HG02610 (cell line): ENCODE measurements at regions not wholly inside any gene's neighbourhood (a gene's known extent, or its start where the extent isn't known, plus 50 kb on each side); places are given as distances from the start of the nearest gene placed in this dataset.
"Not testable (repeated sequence)": the region's sequence is repeated elsewhere in the genome, so short reads cannot be mapped to it uniquely, and the experiment has no call there.

ENCODE experiments used
- ATAC-seq: cut with Tn5 transposase; IDR thresholded peaks from one replicate; pipeline ENCODE4 v1.9.1; 2021; ENCODE audit warnings: mild to moderate bottlenecking, moderate library complexity; ENCODE audit not compliant: unreplicated experiment

GRCh38 chrY:21033363-21033762, 277.5 kb downstream of the RPS4Y2 start:
- no peak for ATAC-seq

- no peak for ATAC-seq
Observed at GRCh38 chrY:21034151-21035061, 278.5 kb downstream of the RPS4Y2 start.

- not testable (repeated sequence) for ATAC-seq
Observed at GRCh38 chrY:21037398-21037797, 281.5 kb downstream of the RPS4Y2 start.

DNA sequence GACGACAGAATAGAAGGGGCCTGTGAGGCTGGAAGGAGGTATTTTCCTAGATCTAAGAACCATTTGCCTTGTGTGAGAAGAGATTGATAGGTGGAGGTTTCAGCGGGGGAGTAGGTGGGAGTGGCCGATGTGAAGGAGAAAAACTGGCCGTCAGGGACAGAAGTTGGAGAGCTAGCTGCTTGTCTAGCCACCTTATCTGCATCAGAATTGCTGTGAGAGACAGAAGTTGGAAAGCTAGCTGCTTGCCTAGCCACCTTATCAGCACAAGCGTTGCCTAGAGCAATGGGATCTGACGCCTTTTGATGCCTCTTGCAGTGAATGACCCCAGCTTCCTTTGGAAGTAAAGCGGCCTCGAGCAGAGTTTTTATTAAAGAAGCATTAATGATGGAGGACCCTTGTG, 283.9 kb downstream of the RPS4Y2 start:
- ATAC-seq = no peak

DNA sequence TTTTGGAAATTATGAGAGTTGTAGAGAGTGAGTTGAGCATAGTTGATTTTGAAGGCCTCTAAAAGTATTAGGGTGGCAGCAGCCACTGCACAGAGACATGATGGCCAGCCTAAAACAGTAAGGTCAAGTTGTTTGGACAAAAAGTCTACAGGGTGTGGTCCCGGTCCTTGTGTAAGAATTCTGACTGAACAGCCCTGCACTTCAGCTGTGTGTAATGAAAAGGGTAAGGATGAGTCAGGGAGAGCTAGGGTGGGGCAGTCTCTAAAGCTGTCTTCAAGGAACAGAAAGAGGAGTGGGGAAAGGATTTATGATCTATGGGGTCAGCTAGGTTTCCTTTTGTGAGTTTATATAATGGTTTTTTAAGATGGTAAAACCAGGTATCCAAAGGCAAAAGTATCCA, 284.8 kb downstream of the RPS4Y2 start:
- ATAC-seq = not testable (repeated sequence)

GRCh38 chrY:21073079-21073478, 317.2 kb downstream of the RPS4Y2 start:
- no peak for ATAC-seq

GRCh38 chrY:21073641-21074260, 317.8 kb downstream of the RPS4Y2 start:
- no peak for ATAC-seq

DNA sequence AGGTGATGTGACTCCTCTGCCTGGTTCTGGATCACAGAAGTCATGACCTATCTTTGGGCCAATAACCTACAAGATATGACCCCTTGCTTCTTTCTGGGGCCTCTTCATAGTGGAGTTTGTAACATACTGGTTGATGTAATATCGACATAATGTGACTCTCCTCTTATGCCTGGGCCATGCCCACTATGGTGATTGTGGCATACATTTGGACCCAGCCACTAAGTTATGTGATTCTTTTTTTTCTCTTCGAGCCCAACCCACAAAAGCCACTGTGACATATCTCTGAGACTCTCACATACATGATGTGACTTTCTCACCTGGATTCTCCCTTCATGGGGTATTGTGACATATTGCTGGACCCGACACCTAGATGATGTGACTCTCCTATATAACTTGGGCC, 319.8 kb downstream of the RPS4Y2 start:
- no peak for ATAC-seq

GRCh38 chrY:21079670-21080069, 323.8 kb downstream of the RPS4Y2 start:
- no peak for ATAC-seq

GRCh38 chrY:21081640-21082611, 326.0 kb downstream of the RPS4Y2 start:
- no peak for ATAC-seq

DNA sequence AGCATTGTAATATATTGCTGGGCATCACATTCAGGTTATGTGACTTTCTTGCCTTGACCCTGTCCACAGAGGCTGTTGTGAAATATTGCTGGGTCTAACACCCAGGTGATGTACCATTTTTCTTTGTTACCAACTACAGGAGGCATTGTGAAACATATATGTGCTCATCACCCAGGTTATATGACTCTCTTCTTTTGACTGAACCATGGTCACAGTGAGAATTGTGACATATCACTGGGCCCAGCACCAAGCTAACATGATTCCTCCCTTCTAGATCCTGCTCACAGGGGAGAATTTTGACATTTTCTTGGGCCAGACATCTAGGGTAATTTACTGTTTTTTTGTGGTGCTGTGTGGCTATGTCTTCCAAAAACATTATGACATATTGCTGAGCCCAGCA, 326.7 kb downstream of the RPS4Y2 start:
- no peak for ATAC-seq

- no peak for ATAC-seq
Observed at GRCh38 chrY:21091909-21092308, 336.0 kb downstream of the RPS4Y2 start.

GRCh38 chrY:21102507-21102906, 346.6 kb downstream of the RPS4Y2 start:
- no peak for ATAC-seq

DNA sequence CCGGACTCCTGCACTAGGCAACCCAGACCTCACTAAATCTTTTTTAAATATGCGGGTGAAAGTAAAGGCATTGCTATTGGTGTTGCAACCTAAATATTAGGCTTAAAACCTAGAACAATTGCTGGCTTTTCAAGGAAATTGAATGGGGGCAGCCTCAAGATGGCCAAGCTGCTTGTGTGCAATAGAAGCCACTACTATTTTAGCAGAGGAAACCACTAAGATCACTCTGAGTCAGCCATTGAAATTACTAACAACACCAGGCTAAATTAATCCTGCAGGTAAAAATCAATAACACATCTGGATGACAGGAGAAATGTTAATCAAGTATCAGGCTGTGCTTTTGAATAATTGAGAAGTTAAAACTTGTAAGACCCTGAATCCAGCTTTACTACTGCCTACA, 348.0 kb downstream of the RPS4Y2 start:
- ATAC-seq = no peak

- ATAC-seq = no peak
Observed at GRCh38 chrY:21105529-21105928, 349.6 kb downstream of the RPS4Y2 start.

DNA sequence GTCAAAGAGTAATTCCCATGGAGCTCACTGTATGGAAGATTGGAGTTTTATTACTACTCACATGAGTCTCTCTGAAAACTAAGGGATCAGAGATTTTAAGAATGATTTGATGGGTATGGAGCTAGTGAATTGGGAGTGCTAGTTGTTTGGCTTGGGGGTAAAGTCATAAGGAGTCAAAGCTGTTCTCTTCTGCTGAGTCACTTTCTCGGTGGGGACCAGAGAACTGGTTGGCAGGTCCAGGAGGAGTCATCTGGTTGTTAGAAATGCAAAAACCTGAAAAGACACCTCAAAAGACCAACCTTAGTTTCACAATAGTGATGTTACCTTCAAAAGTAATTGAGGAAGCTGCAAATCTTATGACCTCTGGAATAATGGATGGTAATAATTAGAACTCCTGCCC, 355.4 kb downstream of the RPS4Y2 start:
- no peak for ATAC-seq

- ATAC-seq = no peak
Observed at GRCh38 chrY:21121065-21121464, 365.2 kb downstream of the RPS4Y2 start.

DNA sequence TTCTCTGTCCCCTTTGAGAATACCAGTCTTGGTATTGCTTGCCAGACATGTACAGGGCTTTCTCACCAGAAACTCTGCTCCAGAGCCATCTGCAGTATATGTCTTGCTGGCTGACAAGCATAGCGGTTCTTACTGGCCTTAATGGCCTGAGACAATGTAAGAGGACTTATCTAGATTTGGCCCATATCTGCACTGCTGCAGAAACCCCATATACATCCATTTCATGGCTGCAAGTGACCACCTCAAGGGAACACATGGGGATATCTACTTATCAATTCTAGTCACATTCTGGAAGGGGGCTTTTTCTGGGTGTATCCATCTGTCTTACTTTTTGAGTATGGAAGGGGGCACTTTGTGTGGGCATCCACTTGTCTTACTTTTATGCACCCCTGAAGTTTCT, 375.5 kb upstream of the RBMY1B start:
- no peak for ATAC-seq

DNA sequence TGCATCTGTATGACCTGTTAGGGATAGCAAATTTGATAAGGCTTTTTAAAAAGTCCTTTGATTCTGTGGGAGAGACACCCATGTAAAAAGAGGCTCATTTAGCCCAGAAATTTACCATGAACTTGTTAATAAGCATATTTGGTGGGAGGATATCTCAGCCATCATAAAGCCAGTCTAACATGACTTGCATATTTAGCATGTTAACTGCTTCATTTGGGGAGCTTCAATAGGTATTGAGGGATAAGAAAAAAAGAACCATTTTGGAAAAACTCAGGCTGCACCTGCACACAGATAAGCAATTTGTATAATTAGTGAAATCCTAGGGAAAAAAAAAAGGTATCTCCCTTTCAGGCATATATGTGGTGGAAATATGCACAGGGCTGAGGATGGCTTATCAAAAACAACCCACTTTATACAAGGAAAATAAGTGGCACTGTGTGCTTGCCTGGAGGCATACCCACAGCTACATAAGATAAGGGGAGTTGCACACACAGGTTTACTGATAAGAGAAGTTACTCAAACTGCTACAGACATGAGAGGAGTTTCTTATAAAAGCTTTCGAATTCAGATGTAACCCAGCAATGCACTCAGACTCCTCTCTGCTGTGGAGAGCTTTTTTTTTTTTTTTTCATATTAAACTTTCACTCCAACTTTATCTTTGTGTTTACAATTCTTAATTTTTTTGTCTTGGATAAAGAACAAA, 372.9 kb upstream of the RBMY1B start:
- no peak for ATAC-seq

DNA sequence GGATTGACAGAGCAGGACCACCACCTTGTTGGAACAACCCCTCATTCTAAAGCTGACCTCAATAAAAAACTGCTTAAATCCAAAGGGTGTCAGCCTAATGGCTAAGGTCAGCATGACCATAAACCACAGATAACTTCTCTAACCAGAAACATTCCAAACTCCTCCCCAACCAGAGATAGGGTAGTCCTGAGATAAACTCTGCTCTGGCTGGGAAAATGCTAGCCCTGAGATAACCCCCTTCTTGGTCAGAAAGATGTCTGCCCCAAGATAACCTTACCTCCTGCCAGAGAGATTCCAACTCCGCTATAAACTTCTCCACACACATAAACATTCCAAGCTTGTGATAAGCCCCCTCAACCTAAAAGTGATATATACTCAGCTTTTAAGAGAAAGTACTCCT, 364.8 kb upstream of the RBMY1B start:
- ATAC-seq = no peak

- ATAC-seq = no peak
Observed at GRCh38 chrY:21149971-21150370, 361.2 kb upstream of the RBMY1B start.
